Activated CD8-positive, alpha-beta T cell treated with anti-CD3 and anti-CD28 coated beads for 36 hours (primary cell): ENCODE measurements at regions not wholly inside any gene's neighbourhood (a gene's known extent, or its start where the extent isn't known, plus 50 kb on each side); places are given as distances from the start of the nearest gene placed in this dataset.

Experiments used
- ATAC-seq: fragments of 200-7000 bp; cut with Tn5 transposase; one replicate; pipeline ENCODE4 v1.10.0; 2021; ENCODE audit warnings: mild to moderate bottlenecking, moderate library complexity
- CTCF ChIA-PET: fragments of 350-600 bp; sonication (Branson Sonifier 250); formaldehyde crosslinking; loops from one replicate; lab custom pipeline; 2021; ENCODE audit warnings: antibody characterized with exemption; lab: Charles Lee
- POLR2A ChIA-PET: fragments of 350-600 bp; sonication (Branson Sonifier 250); formaldehyde crosslinking; loops from one replicate; lab custom pipeline; 2021; ENCODE audit warnings: antibody characterized with exemption; lab: Charles Lee
- DNase-seq: peaks from one replicate; pipeline ENCODE4 v3.0.0-alpha.2; 2020
- H3K27ac Mint-ChIP-seq: one replicate; pipeline ENCODE4 v1.8.0; 2021; ENCODE audit warnings: mild to moderate bottlenecking, mixed read lengths
- H3K27me3 Mint-ChIP-seq: one replicate; pipeline ENCODE4 v1.8.0; 2021; ENCODE audit warnings: mixed read lengths
- H3K36me3 Mint-ChIP-seq: one replicate; pipeline ENCODE4 v1.8.0; 2021; ENCODE audit warnings: low read depth, mixed read lengths
- H3K4me1 Mint-ChIP-seq: one replicate; pipeline ENCODE4 v1.8.0; 2021; ENCODE audit warnings: low read depth, mixed read lengths
- H3K4me3 Mint-ChIP-seq: one replicate; pipeline ENCODE4 v1.8.0; 2021; ENCODE audit warnings: mild to moderate bottlenecking, moderate library complexity, mixed read lengths
- H3K9me3 Mint-ChIP-seq: one replicate; pipeline ENCODE4 v1.8.0; 2021; ENCODE audit warnings: mixed read lengths
- CTCF ChIP-seq: fragments of 200-600 bp; IDR thresholded peaks from one replicate; pipeline ENCODE4 v1.8.0; 2022; ENCODE audit warnings: antibody characterized with exemption, mild to moderate bottlenecking
- intact Hi-C: fragments of 100-400 bp; cut with micrococcal nuclease; formaldehyde crosslinking; loops from one replicate; pipeline ENCODE4 v1.10.0; 2022

- POLR2A ChIA-PET: interaction anchor here (0.6 kb wide), 1 partner anchor 347 kb away, joined by 3 read pairs; no protein-coding TSS in a partner anchor
- TF ChIP-seq CTCF: no peak
- intact Hi-C loops: no loop called here
- H3K27me3 Mint-ChIP-seq: peaks cover 26% of the 10 kb centered on the region
- H3K27ac Mint-ChIP-seq: no peak overlapping the region
- H3K4me3 Mint-ChIP-seq: no peak overlapping the region
- no peaks in the 10 kb centered on the region for H3K36me3 Mint-ChIP-seq
- DNase-seq (no peak), ATAC-seq (no peak)
- H3K4me1 Mint-ChIP-seq: peaks cover 6% of the 10 kb centered on the region
- H3K9me3 Mint-ChIP-seq: peaks cover 3% of the 10 kb centered on the region
- CTCF ChIA-PET: interaction anchor here (0.7 to 0.8 kb wide), 2 partner anchors 23 to 710 kb away, joined by 3 read pairs; no protein-coding TSS in a partner anchor
Measured at GRCh38 chr9:126081746-126082145, 244.9 kb upstream of the MVB12B start.

DNA sequence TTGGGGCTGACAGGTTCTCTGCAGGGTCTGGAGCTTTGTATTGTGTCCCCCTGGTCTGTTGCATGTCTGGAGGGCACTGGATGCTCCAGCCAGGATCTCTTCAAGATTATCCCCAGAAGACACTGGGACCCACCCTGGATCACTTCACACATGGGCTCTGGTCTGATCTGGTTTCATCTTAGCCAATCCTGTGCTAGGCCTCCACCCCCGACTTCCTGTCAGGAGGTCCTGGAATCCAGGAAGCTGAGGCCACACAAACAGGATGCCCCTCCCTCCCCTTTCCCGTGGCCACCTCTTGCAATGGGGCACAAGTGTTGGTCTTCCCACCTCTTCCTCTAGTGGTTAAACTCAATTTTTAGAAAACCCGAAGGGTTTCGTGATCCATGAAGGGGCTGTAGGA lies 242.6 kb upstream of the MVB12B start:
- TF ChIP-seq CTCF: no peak
- H3K9me3 Mint-ChIP-seq: peaks cover 3% of the 10 kb centered on the region

DNA sequence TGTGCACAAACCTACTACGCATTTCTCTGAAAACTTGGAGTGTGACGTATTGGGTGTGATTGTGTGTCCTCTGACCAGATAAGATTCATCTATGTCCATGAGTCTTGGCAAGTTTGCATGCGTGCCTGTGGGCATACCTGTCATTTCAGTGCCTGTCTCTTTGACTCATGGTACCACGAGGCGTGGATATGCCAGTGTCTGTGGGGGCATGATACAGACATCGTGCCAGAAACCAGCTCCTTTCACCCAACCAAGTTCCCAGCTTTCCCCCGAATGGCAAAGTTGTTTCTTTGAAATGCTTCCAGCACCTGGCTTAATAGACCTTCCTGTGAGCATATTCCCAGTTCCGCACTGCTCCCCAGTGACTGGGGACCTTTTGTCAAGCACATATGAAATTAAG lies 241.9 kb upstream of the MVB12B start:
- DNase-seq: no peak
- H3K27me3 Mint-ChIP-seq: peaks cover 20% of the 10 kb centered on the region
- H3K27ac Mint-ChIP-seq: no peak overlapping the region
- intact Hi-C loops: no loop called here
- H3K4me3 Mint-ChIP-seq: no peak overlapping the region
- H3K4me1 Mint-ChIP-seq: peaks cover 6% of the 10 kb centered on the region
- ChIA-PET POLR2A (no interaction called here), CTCF (interaction anchor here (1.6 kb wide), 1 partner anchor 8 kb away, joined by 5 read pairs; no protein-coding TSS in a partner anchor)
- peaks cover 3% of the 10 kb centered on the region for H3K9me3 Mint-ChIP-seq
- no peak for ATAC-seq
- H3K36me3 Mint-ChIP-seq: no peaks in the 10 kb centered on the region
- TF ChIP-seq CTCF: no peak

More for the DNA sequence above, 242.6 kb upstream of the MVB12B start:
- DNase-seq: no peak
- H3K36me3 Mint-ChIP-seq: no peaks in the 10 kb centered on the region
- CTCF ChIA-PET: interaction anchor here (1.6 kb wide), 1 partner anchor 9 kb away, joined by 5 read pairs; no protein-coding TSS in a partner anchor
- H3K4me3 Mint-ChIP-seq: no peak overlapping the region
- POLR2A ChIA-PET: no interaction called here
- H3K4me1 Mint-ChIP-seq: peaks cover 6% of the 10 kb centered on the region
- intact Hi-C loops: no loop called here
- ATAC-seq: no peak
- no peak overlapping the region for H3K27ac Mint-ChIP-seq
- peaks cover 22% of the 10 kb centered on the region for H3K27me3 Mint-ChIP-seq

GRCh38 chr9:126085170-126085569 lies 241.5 kb upstream of the MVB12B start:
- no peak for DNase-seq
- ChIA-PET CTCF (interaction anchor here (1.6 kb wide), 1 partner anchor 8 kb away, joined by 5 read pairs; no protein-coding TSS in a partner anchor), POLR2A (no interaction called here)
- no peaks in the 10 kb centered on the region for H3K36me3 Mint-ChIP-seq
- H3K4me1 Mint-ChIP-seq: peaks cover 6% of the 10 kb centered on the region
- intact Hi-C loops: no loop called here
- TF ChIP-seq CTCF: no peak
- H3K27ac Mint-ChIP-seq: no peak overlapping the region
- H3K9me3 Mint-ChIP-seq: peaks cover 3% of the 10 kb centered on the region
- no peak for ATAC-seq
- H3K4me3 Mint-ChIP-seq: no peak overlapping the region
- H3K27me3 Mint-ChIP-seq: peaks cover 20% of the 10 kb centered on the region

DNA sequence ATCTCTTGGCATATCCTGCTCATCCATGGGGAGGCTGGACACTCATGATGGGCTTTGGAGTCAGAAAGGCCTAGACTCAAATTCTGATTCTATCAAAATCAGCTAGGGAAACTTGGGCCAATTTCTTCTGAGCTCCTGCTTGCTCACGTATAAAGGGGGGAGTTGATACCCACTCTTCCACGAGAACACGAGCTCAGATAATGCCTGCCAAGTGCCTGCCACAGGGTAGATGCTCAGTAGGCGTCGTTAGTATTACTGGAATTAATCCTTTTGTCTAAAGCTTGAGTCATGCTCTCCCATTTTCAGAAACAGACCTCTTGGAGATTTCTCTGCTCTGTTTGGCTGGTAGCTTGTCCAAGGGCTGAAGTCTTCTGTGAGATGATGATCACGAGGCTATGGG lies 238.3 kb upstream of the MVB12B start:
- Mint-ChIP-seq H3K9me3 (peaks cover 3% of the 10 kb centered on the region), H3K27ac (no peak overlapping the region), H3K4me3 (no peak overlapping the region), H3K27me3 (peaks cover 11% of the 10 kb centered on the region), H3K36me3 (no peaks in the 10 kb centered on the region), H3K4me1 (peaks cover 6% of the 10 kb centered on the region)
- DNase-seq (no peak), ATAC-seq (no peak)
- TF ChIP-seq CTCF: no peak
- CTCF ChIA-PET: no interaction called here
- POLR2A ChIA-PET: no interaction called here
- intact Hi-C loops: no loop called here
